ENCODE measurements at regions not wholly inside any gene's neighbourhood (a gene's known extent, or its start where the extent isn't known, plus 50 kb on each side); places are given as distances from the start of the nearest gene placed in this dataset.

DNA sequence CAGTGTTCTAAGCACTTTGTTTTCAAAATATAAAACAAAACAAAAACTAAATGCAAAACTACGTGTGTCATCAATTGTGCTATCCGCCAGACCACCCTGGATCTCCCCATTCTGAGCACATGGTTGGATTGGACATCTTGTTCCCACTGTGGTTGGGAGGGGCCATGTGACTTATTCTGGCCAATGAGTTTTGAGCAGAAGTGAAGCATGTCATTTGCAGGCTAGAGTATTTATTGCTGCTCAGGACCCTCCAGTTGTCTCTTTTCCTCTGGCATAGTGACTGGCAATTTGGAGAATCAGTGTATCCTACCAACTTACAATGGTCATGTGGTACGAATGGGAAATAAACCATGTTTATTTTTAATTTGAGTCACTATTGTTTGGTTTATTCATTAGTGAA lies 70.2 kb upstream of the ST8SIA2 start (continued):
- TF ChIP-seq, protein P1, sequence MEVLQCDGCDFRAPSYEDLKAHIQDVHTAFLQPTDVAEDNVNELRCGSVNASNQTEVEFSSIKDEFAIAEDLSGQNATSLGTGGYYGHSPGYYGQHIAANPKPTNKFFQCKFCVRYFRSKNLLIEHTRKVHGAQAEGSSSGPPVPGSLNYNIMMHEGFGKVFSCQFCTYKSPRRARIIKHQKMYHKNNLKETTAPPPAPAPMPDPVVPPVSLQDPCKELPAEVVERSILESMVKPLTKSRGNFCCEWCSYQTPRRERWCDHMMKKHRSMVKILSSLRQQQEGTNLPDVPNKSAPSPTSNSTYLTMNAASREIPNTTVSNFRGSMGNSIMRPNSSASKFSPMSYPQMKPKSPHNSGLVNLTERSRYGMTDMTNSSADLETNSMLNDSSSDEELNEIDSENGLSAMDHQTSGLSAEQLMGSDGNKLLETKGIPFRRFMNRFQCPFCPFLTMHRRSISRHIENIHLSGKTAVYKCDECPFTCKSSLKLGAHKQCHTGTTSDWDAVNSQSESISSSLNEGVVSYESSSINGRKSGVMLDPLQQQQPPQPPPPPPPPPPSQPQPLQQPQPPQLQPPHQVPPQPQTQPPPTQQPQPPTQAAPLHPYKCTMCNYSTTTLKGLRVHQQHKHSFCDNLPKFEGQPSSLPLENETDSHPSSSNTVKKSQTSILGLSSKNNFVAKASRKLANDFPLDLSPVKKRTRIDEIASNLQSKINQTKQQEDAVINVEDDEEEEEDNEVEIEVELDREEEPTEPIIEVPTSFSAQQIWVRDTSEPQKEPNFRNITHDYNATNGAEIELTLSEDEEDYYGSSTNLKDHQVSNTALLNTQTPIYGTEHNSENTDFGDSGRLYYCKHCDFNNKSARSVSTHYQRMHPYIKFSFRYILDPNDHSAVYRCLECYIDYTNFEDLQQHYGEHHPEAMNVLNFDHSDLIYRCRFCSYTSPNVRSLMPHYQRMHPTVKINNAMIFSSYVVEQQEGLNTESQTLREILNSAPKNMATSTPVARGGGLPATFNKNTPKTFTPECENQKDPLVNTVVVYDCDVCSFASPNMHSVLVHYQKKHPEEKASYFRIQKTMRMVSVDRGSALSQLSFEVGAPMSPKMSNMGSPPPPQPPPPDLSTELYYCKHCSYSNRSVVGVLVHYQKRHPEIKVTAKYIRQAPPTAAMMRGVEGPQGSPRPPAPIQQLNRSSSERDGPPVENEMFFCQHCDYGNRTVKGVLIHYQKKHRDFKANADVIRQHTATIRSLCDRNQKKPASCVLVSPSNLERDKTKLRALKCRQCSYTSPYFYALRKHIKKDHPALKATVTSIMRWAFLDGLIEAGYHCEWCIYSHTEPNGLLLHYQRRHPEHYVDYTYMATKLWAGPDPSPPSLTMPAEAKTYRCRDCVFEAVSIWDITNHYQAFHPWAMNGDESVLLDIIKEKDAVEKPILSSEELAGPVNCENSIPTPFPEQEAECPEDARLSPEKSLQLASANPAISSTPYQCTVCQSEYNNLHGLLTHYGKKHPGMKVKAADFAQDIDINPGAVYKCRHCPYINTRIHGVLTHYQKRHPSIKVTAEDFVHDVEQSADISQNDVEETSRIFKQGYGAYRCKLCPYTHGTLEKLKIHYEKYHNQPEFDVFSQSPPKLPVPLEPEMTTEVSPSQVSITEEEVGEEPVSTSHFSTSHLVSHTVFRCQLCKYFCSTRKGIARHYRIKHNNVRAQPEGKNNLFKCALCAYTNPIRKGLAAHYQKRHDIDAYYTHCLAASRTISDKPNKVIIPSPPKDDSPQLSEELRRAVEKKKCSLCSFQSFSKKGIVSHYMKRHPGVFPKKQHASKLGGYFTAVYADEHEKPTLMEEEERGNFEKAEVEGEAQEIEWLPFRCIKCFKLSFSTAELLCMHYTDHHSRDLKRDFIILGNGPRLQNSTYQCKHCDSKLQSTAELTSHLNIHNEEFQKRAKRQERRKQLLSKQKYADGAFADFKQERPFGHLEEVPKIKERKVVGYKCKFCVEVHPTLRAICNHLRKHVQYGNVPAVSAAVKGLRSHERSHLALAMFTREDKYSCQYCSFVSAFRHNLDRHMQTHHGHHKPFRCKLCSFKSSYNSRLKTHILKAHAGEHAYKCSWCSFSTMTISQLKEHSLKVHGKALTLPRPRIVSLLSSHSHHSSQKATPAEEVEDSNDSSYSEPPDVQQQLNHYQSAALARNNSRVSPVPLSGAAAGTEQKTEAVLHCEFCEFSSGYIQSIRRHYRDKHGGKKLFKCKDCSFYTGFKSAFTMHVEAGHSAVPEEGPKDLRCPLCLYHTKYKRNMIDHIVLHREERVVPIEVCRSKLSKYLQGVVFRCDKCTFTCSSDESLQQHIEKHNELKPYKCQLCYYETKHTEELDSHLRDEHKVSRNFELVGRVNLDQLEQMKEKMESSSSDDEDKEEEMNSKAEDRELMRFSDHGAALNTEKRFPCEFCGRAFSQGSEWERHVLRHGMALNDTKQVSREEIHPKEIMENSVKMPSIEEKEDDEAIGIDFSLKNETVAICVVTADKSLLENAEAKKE (CRISPR knock-in tag; IDR thresholded peaks at IDR 0.05): no peak
- TF ChIP-seq ETS1 (IDR thresholded peaks at IDR 0.05) (no peak), ZNF331 (CRISPR knock-in tag; IDR thresholded peaks at IDR 0.05; ENCODE audit: low read depth) (no peak), JUNB (IDR thresholded peaks at IDR 0.05; ENCODE audit: unreplicated experiment) (no peak), EZH2phosphoT487 (IDR thresholded peaks at IDR 0.05; ENCODE audit: unreplicated experiment) (no peak), EZH2 (IDR thresholded peaks at IDR 0.05; ENCODE audit: low read depth, unreplicated experiment) (no peak), STAT1 (IDR thresholded peaks at IDR 0.05; ENCODE audit: unreplicated experiment) (no peak)

DNA sequence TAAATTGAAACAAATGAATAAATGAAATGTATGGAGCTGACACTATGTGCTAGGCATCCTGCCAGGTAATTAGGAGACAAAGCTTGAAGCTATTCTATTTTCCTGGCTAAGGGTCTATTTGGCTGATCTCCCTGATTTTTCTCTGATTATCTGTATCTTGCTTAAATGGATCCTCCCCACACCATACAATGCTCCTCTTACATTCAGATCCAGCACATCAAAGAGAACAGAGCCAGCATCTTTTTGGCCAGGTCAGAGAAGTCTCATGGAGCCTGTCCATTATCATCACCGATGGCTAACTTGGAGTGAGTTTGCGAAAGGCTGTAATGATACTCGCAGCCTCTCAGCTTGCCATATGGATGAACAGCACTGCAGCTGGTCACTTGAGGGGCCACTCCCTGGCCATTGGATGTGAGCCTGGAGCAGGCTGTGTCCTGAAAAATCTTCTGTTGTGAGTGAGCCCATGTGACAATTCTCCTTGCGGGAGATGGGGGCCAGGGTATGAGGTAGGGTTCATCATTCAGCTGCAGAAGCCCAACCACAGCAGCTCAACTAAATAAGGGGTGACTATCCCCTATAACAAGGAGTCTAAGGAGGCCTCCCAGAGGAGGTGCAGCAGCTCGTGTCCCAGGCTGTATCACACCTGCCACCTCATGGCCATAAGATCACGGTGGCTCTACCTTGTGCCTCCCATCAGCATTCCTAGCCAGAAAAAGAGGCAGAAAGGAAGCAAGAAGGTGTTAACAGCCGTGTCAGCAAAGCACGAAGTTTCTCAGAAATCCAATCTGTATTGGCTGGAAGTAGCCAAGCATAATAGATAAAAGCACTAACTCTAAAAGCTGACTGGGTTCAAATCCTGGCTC lies 69.3 kb upstream of the ST8SIA2 start:
- ATAC-seq: no peak; the same call in 2 of the 3 replicates
- TF ChIP-seq, protein P1 (CRISPR knock-in tag; IDR thresholded peaks at IDR 0.05): no peak

More for the DNA sequence above, 69.3 kb upstream of the ST8SIA2 start:
- Mint-ChIP-seq H3K36me3 (ENCODE audit: low read depth) (no peaks in the 10 kb centered on the region), H3K4me3 (no peak overlapping the region), H3K27ac (no peak overlapping the region), H3K27me3 (ENCODE audit: insufficient read depth, low read depth, poor library complexity) (peaks cover 3% of the 10 kb centered on the region), H3K9me3 (no peaks in the 10 kb centered on the region), H3K4me1 (no peaks in the 10 kb centered on the region)
- H3K4me1 ChIP-seq (ENCODE audit: insufficient read depth): no peaks in the 10 kb centered on the region
- no peaks in the 10 kb centered on the region for H3K79me2 ChIP-seq (replicated peaks; ENCODE audit: insufficient read depth)
- no peak for DNase-seq (ENCODE audit: low spot score)
- no peak overlapping the region for H3K4me2 ChIP-seq
- no peaks in the 10 kb centered on the region for H4K20me1 ChIP-seq (replicated peaks; ENCODE audit: insufficient read depth)
- H2AFZ ChIP-seq: no peak overlapping the region; the same call in 1 of the 2 replicates
- no peak overlapping the region for H3K27ac ChIP-seq (ENCODE audit: low read depth)
- H3K4me3 ChIP-seq: no peak overlapping the region
- H3F3A ChIP-seq (replicated peaks; ENCODE audit: low read depth): no peaks in the 10 kb centered on the region
- H3K36me3 ChIP-seq (ENCODE audit: insufficient read depth): no peaks in the 10 kb centered on the region
- no peaks in the 10 kb centered on the region for H3K27me3 ChIP-seq (ENCODE audit: insufficient read depth)
- no peaks in the 10 kb centered on the region for H3K9me2 ChIP-seq (ENCODE audit: insufficient read depth)

Data from GM23338 (cell line).